GM19468 (cell line): ENCODE measurements at regions not wholly inside any gene's neighbourhood (a gene's known extent, or its start where the extent isn't known, plus 50 kb on each side); places are given as distances from the start of the nearest gene placed in this dataset.
A peak's percentile ranks its signal among the peaks of the same experiment; 100 is the strongest.

Experiments
- ATAC-seq: cut with Tn5 transposase; IDR thresholded peaks from one replicate; pipeline ENCODE4 v1.9.1; 2021; ENCODE audit warnings: mild to moderate bottlenecking, moderate library complexity, moderate number of reproducible peaks; ENCODE audit not compliant: unreplicated experiment; ENCODE audit errors: extremely low read depth

- no peak for ATAC-seq
Observed at GRCh38 chr6:90719321-90720195, 132.7 kb upstream of the MAP3K7 start.

- no peak for ATAC-seq
Observed at GRCh38 chr6:90716376-90716775, 129.5 kb upstream of the MAP3K7 start.

GRCh38 chr6:90715093-90715655 lies 128.3 kb upstream of the MAP3K7 start:
- ATAC-seq = no peak

GRCh38 chr6:90714319-90714718 lies 127.4 kb upstream of the MAP3K7 start:
- ATAC-seq = no peak

GRCh38 chr6:90712114-90712513 lies 125.2 kb upstream of the MAP3K7 start:
- ATAC-seq = no peak

- ATAC-seq = no peak
Observed at GRCh38 chr6:90709431-90709996, 122.6 kb upstream of the MAP3K7 start.

- ATAC-seq = no peak
Observed at GRCh38 chr6:90708206-90708737, 121.4 kb upstream of the MAP3K7 start.

GRCh38 chr6:90707246-90707645 lies 120.4 kb upstream of the MAP3K7 start:
- no peak for ATAC-seq

- no peak for ATAC-seq
Observed at GRCh38 chr6:90703336-90703735, 116.5 kb upstream of the MAP3K7 start.

- no peak for ATAC-seq
Observed at GRCh38 chr6:90701926-90702325, 115.1 kb upstream of the MAP3K7 start.

GRCh38 chr6:90701146-90701781 lies 114.4 kb upstream of the MAP3K7 start:
- peak; percentile 26 for ATAC-seq

GRCh38 chr6:90695316-90695715 lies 108.4 kb upstream of the MAP3K7 start:
- ATAC-seq = no peak

GRCh38 chr6:90694802-90695201 lies 107.9 kb upstream of the MAP3K7 start:
- ATAC-seq = no peak

GRCh38 chr6:90691823-90692222 lies 105.0 kb upstream of the MAP3K7 start:
- no peak for ATAC-seq

- no peak for ATAC-seq
Observed at GRCh38 chr6:90689172-90689571, 102.3 kb upstream of the MAP3K7 start.

- no peak for ATAC-seq
Observed at GRCh38 chr6:90687775-90688380, 101.0 kb upstream of the MAP3K7 start.

- ATAC-seq = no peak
Observed at GRCh38 chr6:90681863-90682262, 95.0 kb upstream of the MAP3K7 start.

- no peak for ATAC-seq
Observed at GRCh38 chr6:90678049-90678779, 91.3 kb upstream of the MAP3K7 start.

- no peak for ATAC-seq
Observed at GRCh38 chr6:90677440-90677839, 90.6 kb upstream of the MAP3K7 start.
